HCT116 (cell line): ENCODE measurements at regions not wholly inside any gene's neighbourhood (a gene's known extent, or its start where the extent isn't known, plus 50 kb on each side); places are given as distances from the start of the nearest gene placed in this dataset.

Experiments used
- ATAC-seq: fragments of 200-7000 bp; cut with Tn5 transposase; 2 replicates; pipeline ENCODE4 v1.9.1; 2020; ENCODE audit warnings: mild to moderate bottlenecking, moderate library complexity
- BruUV-seq: library from RNA; stranded (reverse); fragments of 400-500 nt; replicated peaks from 2 replicates; lab custom pipeline; 2021; lab: Mats Ljungman, UMichigan
- CTCF ChIA-PET: fragments of 300-600 bp; sonication (Branson Sonifier 250); formaldehyde crosslinking; loops from one replicate; lab custom pipeline; 2021; ENCODE audit warnings: antibody characterized with exemption; lab: Charles Lee
- POLR2A ChIA-PET: fragments of 300-600, 350-600 bp; sonication (Branson Sonifier 250); formaldehyde crosslinking; loops from one replicate; lab custom pipeline; 2021; ENCODE audit warnings: antibody characterized with exemption; lab: Charles Lee
- RAD21 ChIA-PET, 2 experiments: fragments of 300-600 bp; sonication (Branson Sonifier 250); formaldehyde crosslinking; loops; one replicate each; lab custom pipeline; 2023; ENCODE audit warnings: low total read pairs in 2 of 2; ENCODE audit not compliant: uncharacterized antibody in 2 of 2, unreplicated experiment in 2 of 2, low non-redundant PET in 1 of 2; lab: Charles Lee
- DNase-seq: peaks from one replicate; pipeline ENCODE4 v3.0.0-alpha.2; 2010; ENCODE audit warnings: low read depth, low spot score
- H2AFZ ChIP-seq: fragments of 200-600 bp; shearing (Covaris generic), sonication (generic); 2 replicates; pipeline ENCODE4 v1.6.1; 2017; ENCODE audit warnings: low read depth, mixed run types, mixed read lengths, antibody characterized with exemption, low read length; ENCODE audit not compliant: poor library complexity, severe bottlenecking
- H3K27ac ChIP-seq: 2 replicates; pipeline ENCODE4 v1.5.1; 2012; ENCODE audit warnings: low read depth, low read length
- H3K27me3 ChIP-seq: fragments of 200-600 bp; sonication (generic); 2 replicates; pipeline ENCODE4 v1.6.1; 2016; ENCODE audit warnings: mixed run types, low read length, mixed read lengths; ENCODE audit not compliant: insufficient read depth
- H3K36me3 ChIP-seq, 2 experiments: fragments of 200-500 bp in 1 of 2; fragments of 200-600 bp in 1 of 2; sonication (Bioruptor generic) in 1 of 2; sonication (generic) in 1 of 2; 2 replicates each; pipeline versions ENCODE4 v1.5.1 to v1.6.1; 2014 to 2016; ENCODE audit warnings: low read length in 2 of 2, inconsistent platforms in 1 of 2, mixed read lengths in 1 of 2, mixed run types in 1 of 2; ENCODE audit not compliant: insufficient read depth in 2 of 2, control insufficient read depth in 1 of 2
- H3K4me1 ChIP-seq, 2 experiments: fragments of 200-600 bp in 1 of 2; sonication (generic) in 1 of 2; 2 replicates each; pipeline versions ENCODE4 v1.5.1 to v1.6.1; 2012 to 2017; ENCODE audit warnings: low read length in 2 of 2, inconsistent platforms in 1 of 2, mild to moderate bottlenecking in 1 of 2, mixed read lengths in 1 of 2, mixed run types in 1 of 2, moderate library complexity in 1 of 2; ENCODE audit not compliant: insufficient read depth in 2 of 2, control insufficient read depth in 1 of 2
- H3K4me2 ChIP-seq: fragments of 200-600 bp; sonication (generic); 2 replicates; pipeline ENCODE4 v1.6.1; 2017; ENCODE audit warnings: mixed run types, low read length, mixed read lengths
- H3K4me3 ChIP-seq, 2 experiments: fragments of 200-600 bp in 1 of 2; sonication (generic) in 1 of 2; replicated peaks in 1 of 2; 2 replicates each; pipeline ENCODE4 v1.5.1; 2011 to 2016; ENCODE audit warnings: low read length in 2 of 2, control low read depth in 1 of 2, low read depth in 1 of 2, mild to moderate bottlenecking in 1 of 2, mixed read lengths in 1 of 2, mixed run types in 1 of 2
- H3K79me2 ChIP-seq: fragments of 200-600 bp; sonication (generic); 2 replicates; pipeline ENCODE4 v1.6.1; 2017; ENCODE audit warnings: mild to moderate bottlenecking, mixed run types, low read length, moderate library complexity, mixed read lengths; ENCODE audit not compliant: insufficient read depth
- H3K9ac ChIP-seq: fragments of 200-600 bp; sonication (generic); 2 replicates; pipeline ENCODE4 v1.6.1; 2016; ENCODE audit warnings: low read length, mixed read lengths
- H3K9me2 ChIP-seq: fragments of 200-600 bp; sonication (generic), shearing (Covaris generic); 2 replicates; pipeline ENCODE4 v1.6.1; 2017; ENCODE audit warnings: mixed run types, mild to moderate bottlenecking, moderate library complexity; ENCODE audit not compliant: insufficient read depth
- H3K9me3 ChIP-seq, 2 experiments: fragments of 200-500 bp in 1 of 2; fragments of 200-600 bp in 1 of 2; sonication (Bioruptor generic) in 1 of 2; sonication (generic) in 1 of 2; 2 replicates each; pipeline ENCODE4 v1.6.1; 2014 to 2017; ENCODE audit warnings: low read length in 2 of 2, mixed read lengths in 2 of 2, inconsistent platforms in 1 of 2, low read depth in 1 of 2, mild to moderate bottlenecking in 1 of 2, mixed run types in 1 of 2, moderate library complexity in 1 of 2; ENCODE audit not compliant: control insufficient read depth in 1 of 2, insufficient read depth in 1 of 2
- H4K20me1 ChIP-seq: fragments of 200-600 bp; sonication (generic), shearing (Covaris generic); 2 replicates; pipeline ENCODE4 v1.6.1; 2017; ENCODE audit warnings: mixed run types, mild to moderate bottlenecking, moderate library complexity; ENCODE audit not compliant: insufficient read depth
- CBX3 ChIP-seq: IDR thresholded peaks from 2 replicates; pipeline ENCODE4 v1.6.1; 2012; ENCODE audit warnings: low read depth
- EZH2 ChIP-seq: fragments of 200-600 bp; sonication (generic); IDR thresholded peaks from 2 replicates; pipeline ENCODE4 v1.6.1; 2017; ENCODE audit warnings: antibody characterized with exemption, mixed run types
- EZH2phosphoT487 ChIP-seq: fragments of 200-600 bp; IDR thresholded peaks from 2 replicates; pipeline ENCODE4 v1.6.1; 2018; ENCODE audit warnings: antibody characterized with exemption, borderline replicate concordance
- FOSL1 ChIP-seq: IDR thresholded peaks from 2 replicates; pipeline ENCODE4 v1.6.1; 2012; ENCODE audit warnings: low read depth
- POLR2A ChIP-seq: IDR thresholded peaks from 2 replicates; pipeline ENCODE4 v1.7.0; 2011; ENCODE audit warnings: borderline replicate concordance; ENCODE audit not compliant: insufficient read depth, insufficient read length; ENCODE audit errors: extremely low read depth
- RAD21 ChIP-seq: IDR thresholded peaks from 2 replicates; pipeline ENCODE4 v1.6.1; 2012; ENCODE audit warnings: low read depth, mild to moderate bottlenecking
- SIN3A ChIP-seq: IDR thresholded peaks from 2 replicates; pipeline ENCODE4 v1.6.1; 2012; ENCODE audit warnings: low read depth
- SP1 ChIP-seq: IDR thresholded peaks from 2 replicates; pipeline ENCODE4 v1.6.1; 2012; ENCODE audit warnings: low read depth
- YY1 ChIP-seq: IDR thresholded peaks from 2 replicates; pipeline ENCODE4 v1.6.1; 2011; ENCODE audit warnings: low read length, low read depth, moderate library complexity, mild to moderate bottlenecking; ENCODE audit not compliant: insufficient replicate concordance; ENCODE audit errors: extremely low read depth
- ZFX ChIP-seq: fragments of 450-650 bp; IDR thresholded peaks from 2 replicates; pipeline ENCODE4 v1.6.1; 2017
- intact Hi-C: fragments of 100-400 bp; cut with micrococcal nuclease; formaldehyde crosslinking; loops from 2 replicates; pipeline ENCODE4 v1.10.0; 2022
- TF ChIP-seq, protein P1 (sequence below), 3 experiments: fragments of 200-600 bp in 1 of 3; sonication (generic) in 1 of 3; IDR thresholded peaks in 2 of 3; conservative IDR thresholded peaks in 1 of 3; 2 replicates each; pipeline ENCODE4 v1.5.1; 2012 to 2017; ENCODE audit warnings: low read depth in 2 of 3, low read length in 2 of 3, antibody characterized with exemption in 1 of 3, borderline replicate concordance in 1 of 3, control low read depth in 1 of 3, mild to moderate bottlenecking in 1 of 3, mixed read lengths in 1 of 3, mixed run types in 1 of 3, moderate library complexity in 1 of 3; ENCODE audit not compliant: insufficient read depth in 1 of 3
- TF ChIP-seq, protein P2 (sequence below): IDR thresholded peaks from 2 replicates; pipeline ENCODE4 v1.6.1; 2012; ENCODE audit warnings: low read depth

- no TSS peak for BruUV-seq
- no peak overlapping the region for H3K4me3 ChIP-seq
- TF ChIP-seq FOSL1 (no peak), ZFX (no peak), POLR2A (no peak), SIN3A (no peak), RAD21 (no peak), SP1 (no peak), CBX3 (no peak), YY1 (no peak), EZH2phosphoT487 (no peak), EZH2 (no peak)
- TF ChIP-seq, protein P1, sequence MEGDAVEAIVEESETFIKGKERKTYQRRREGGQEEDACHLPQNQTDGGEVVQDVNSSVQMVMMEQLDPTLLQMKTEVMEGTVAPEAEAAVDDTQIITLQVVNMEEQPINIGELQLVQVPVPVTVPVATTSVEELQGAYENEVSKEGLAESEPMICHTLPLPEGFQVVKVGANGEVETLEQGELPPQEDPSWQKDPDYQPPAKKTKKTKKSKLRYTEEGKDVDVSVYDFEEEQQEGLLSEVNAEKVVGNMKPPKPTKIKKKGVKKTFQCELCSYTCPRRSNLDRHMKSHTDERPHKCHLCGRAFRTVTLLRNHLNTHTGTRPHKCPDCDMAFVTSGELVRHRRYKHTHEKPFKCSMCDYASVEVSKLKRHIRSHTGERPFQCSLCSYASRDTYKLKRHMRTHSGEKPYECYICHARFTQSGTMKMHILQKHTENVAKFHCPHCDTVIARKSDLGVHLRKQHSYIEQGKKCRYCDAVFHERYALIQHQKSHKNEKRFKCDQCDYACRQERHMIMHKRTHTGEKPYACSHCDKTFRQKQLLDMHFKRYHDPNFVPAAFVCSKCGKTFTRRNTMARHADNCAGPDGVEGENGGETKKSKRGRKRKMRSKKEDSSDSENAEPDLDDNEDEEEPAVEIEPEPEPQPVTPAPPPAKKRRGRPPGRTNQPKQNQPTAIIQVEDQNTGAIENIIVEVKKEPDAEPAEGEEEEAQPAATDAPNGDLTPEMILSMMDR (IDR thresholded peaks at IDR 0.05 in 2 of 3, conservative IDR thresholded peaks at IDR 0.05 in 1 of 3; ENCODE audit: borderline replicate concordance in 1 of 3, insufficient read depth in 1 of 3, low read depth in 2 of 3, low read length in 2 of 3): no peak
- TF ChIP-seq, protein P2, sequence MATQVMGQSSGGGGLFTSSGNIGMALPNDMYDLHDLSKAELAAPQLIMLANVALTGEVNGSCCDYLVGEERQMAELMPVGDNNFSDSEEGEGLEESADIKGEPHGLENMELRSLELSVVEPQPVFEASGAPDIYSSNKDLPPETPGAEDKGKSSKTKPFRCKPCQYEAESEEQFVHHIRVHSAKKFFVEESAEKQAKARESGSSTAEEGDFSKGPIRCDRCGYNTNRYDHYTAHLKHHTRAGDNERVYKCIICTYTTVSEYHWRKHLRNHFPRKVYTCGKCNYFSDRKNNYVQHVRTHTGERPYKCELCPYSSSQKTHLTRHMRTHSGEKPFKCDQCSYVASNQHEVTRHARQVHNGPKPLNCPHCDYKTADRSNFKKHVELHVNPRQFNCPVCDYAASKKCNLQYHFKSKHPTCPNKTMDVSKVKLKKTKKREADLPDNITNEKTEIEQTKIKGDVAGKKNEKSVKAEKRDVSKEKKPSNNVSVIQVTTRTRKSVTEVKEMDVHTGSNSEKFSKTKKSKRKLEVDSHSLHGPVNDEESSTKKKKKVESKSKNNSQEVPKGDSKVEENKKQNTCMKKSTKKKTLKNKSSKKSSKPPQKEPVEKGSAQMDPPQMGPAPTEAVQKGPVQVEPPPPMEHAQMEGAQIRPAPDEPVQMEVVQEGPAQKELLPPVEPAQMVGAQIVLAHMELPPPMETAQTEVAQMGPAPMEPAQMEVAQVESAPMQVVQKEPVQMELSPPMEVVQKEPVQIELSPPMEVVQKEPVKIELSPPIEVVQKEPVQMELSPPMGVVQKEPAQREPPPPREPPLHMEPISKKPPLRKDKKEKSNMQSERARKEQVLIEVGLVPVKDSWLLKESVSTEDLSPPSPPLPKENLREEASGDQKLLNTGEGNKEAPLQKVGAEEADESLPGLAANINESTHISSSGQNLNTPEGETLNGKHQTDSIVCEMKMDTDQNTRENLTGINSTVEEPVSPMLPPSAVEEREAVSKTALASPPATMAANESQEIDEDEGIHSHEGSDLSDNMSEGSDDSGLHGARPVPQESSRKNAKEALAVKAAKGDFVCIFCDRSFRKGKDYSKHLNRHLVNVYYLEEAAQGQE: no peak
- DNase-seq (no peak), ATAC-seq (no peak)
- ChIA-PET RAD21 (no interaction called here), CTCF (no interaction called here), POLR2A (no interaction called here)
- H3K79me2 ChIP-seq: no peaks in the 10 kb centered on the region
- no peaks in the 10 kb centered on the region for H3K9me2 ChIP-seq
- peaks cover 26% of the 10 kb centered on the region for H3K27me3 ChIP-seq
- intact Hi-C loops: no loop called here
- no peak overlapping the region for H2AFZ ChIP-seq
- H3K27ac ChIP-seq: no peak overlapping the region
- H3K4me1 ChIP-seq: 0 out of 4 replicates have a peak, but pooled peaks cover 0 to 4% of the 10 kb centered on the region in 2 experiments
- no peaks in the 10 kb centered on the region for H4K20me1 ChIP-seq
- H3K4me2 ChIP-seq: no peak overlapping the region
- no peaks in the 10 kb centered on the region for H3K9me3 ChIP-seq
- no peak overlapping the region for H3K9ac ChIP-seq
- H3K36me3 ChIP-seq: no peaks in the 10 kb centered on the region
These were observed 144.1 kb downstream of the MIAT start for GRCh38 chr22:26801449-26801848.
